ENCODE measurements at regions not wholly inside any gene's neighbourhood (a gene's known extent, or its start where the extent isn't known, plus 50 kb on each side); places are given as distances from the start of the nearest gene placed in this dataset.

- Histone ChIP-seq H3K36me3 (ENCODE audit: control insufficient read depth, insufficient read depth, low read length) (no peaks in the 10 kb centered on the region), H3K27ac (ENCODE audit: low read length) (no peak overlapping the region), H3K4me1 (ENCODE audit: control insufficient read depth, insufficient read depth, low read length) (no peaks in the 10 kb centered on the region), H3K9me3 (replicated peaks; ENCODE audit: control insufficient read depth, low read depth, low read length) (peaks cover 9% of the 10 kb centered on the region), H3K27me3 (ENCODE audit: control insufficient read depth, insufficient read depth, low read length) (no peaks in the 10 kb centered on the region), H3K4me3 (ENCODE audit: low read length) (no peak overlapping the region)
- WGBS (ENCODE audit: insufficient coverage) = 83% methylated on average over 1 of the region's 6 CpGs
- no peak for DNase-seq
These were observed 76.2 kb downstream of the KLF6 start for GRCh38 chr10:3708852-3709251.

- Histone ChIP-seq H3K27ac (ENCODE audit: low read length) (no peak overlapping the region), H3K9me3 (replicated peaks; ENCODE audit: control insufficient read depth, low read depth, low read length) (no peaks in the 10 kb centered on the region), H3K27me3 (ENCODE audit: control insufficient read depth, insufficient read depth, low read length) (no peaks in the 10 kb centered on the region), H3K36me3 (ENCODE audit: control insufficient read depth, insufficient read depth, low read length) (no peaks in the 10 kb centered on the region), H3K4me3 (ENCODE audit: low read length) (no peak overlapping the region), H3K4me1 (ENCODE audit: control insufficient read depth, insufficient read depth, low read length) (no peaks in the 10 kb centered on the region)
- DNase-seq = no peak
- 67% methylated on average over 8 of the region's 10 CpGs for WGBS (ENCODE audit: insufficient coverage)
These were observed 80.3 kb downstream of the KLF6 start for GRCh38 chr10:3704565-3705325.

- H3K4me3 ChIP-seq (ENCODE audit: low read length) = no peak overlapping the region
- H3K4me1 ChIP-seq (ENCODE audit: control insufficient read depth, insufficient read depth, low read length) = no peaks in the 10 kb centered on the region
- H3K9me3 ChIP-seq (replicated peaks; ENCODE audit: control insufficient read depth, low read depth, low read length) = no peaks in the 10 kb centered on the region
- no CpG with 5 or more reads among the region's 1 CpG for WGBS (ENCODE audit: insufficient coverage)
- no peak for DNase-seq
- no peaks in the 10 kb centered on the region for H3K27me3 ChIP-seq (ENCODE audit: control insufficient read depth, insufficient read depth, low read length)
- H3K36me3 ChIP-seq (ENCODE audit: control insufficient read depth, insufficient read depth, low read length) = no peaks in the 10 kb centered on the region
- no peak overlapping the region for H3K27ac ChIP-seq (ENCODE audit: low read length)
These were observed 82.4 kb downstream of the KLF6 start for GRCh38 chr10:3702569-3702968.

- 88% methylated on average over 7 of the region's 11 CpGs for WGBS (ENCODE audit: insufficient coverage)
- H3K4me3 ChIP-seq (ENCODE audit: low read length) = no peak overlapping the region
These were observed 82.9 kb downstream of the KLF6 start for GRCh38 chr10:3702056-3702546.

GRCh38 chr10:3701491-3701890, 83.5 kb downstream of the KLF6 start:
- no peaks in the 10 kb centered on the region for H3K36me3 ChIP-seq (ENCODE audit: control insufficient read depth, insufficient read depth, low read length)
- no peaks in the 10 kb centered on the region for H3K9me3 ChIP-seq (replicated peaks; ENCODE audit: control insufficient read depth, low read depth, low read length)
- no peaks in the 10 kb centered on the region for H3K4me1 ChIP-seq (ENCODE audit: control insufficient read depth, insufficient read depth, low read length)
- no peak for DNase-seq
- H3K27ac ChIP-seq (ENCODE audit: low read length) = no peak overlapping the region
- no CpG with 5 or more reads among the region's 1 CpG for WGBS (ENCODE audit: insufficient coverage)
- no peaks in the 10 kb centered on the region for H3K27me3 ChIP-seq (ENCODE audit: control insufficient read depth, insufficient read depth, low read length)
- H3K4me3 ChIP-seq (ENCODE audit: low read length) = no peak overlapping the region

More at GRCh38 chr10:3702056-3702546, 82.9 kb downstream of the KLF6 start:
- Histone ChIP-seq H3K4me1 (ENCODE audit: control insufficient read depth, insufficient read depth, low read length) (no peaks in the 10 kb centered on the region), H3K27ac (ENCODE audit: low read length) (no peak overlapping the region), H3K27me3 (ENCODE audit: control insufficient read depth, insufficient read depth, low read length) (no peaks in the 10 kb centered on the region), H3K36me3 (ENCODE audit: control insufficient read depth, insufficient read depth, low read length) (no peaks in the 10 kb centered on the region), H3K9me3 (replicated peaks; ENCODE audit: control insufficient read depth, low read depth, low read length) (no peaks in the 10 kb centered on the region)
- DNase-seq = no peak

- no peak overlapping the region for H3K27ac ChIP-seq (ENCODE audit: low read length)
- no peaks in the 10 kb centered on the region for H3K36me3 ChIP-seq (ENCODE audit: control insufficient read depth, insufficient read depth, low read length)
- no peak overlapping the region for H3K4me3 ChIP-seq (ENCODE audit: low read length)
- H3K4me1 ChIP-seq (ENCODE audit: control insufficient read depth, insufficient read depth, low read length) = no peaks in the 10 kb centered on the region
- H3K27me3 ChIP-seq (ENCODE audit: control insufficient read depth, insufficient read depth, low read length) = no peaks in the 10 kb centered on the region
- H3K9me3 ChIP-seq (replicated peaks; ENCODE audit: control insufficient read depth, low read depth, low read length) = no peaks in the 10 kb centered on the region
- DNase-seq = no peak
- WGBS (ENCODE audit: insufficient coverage) = no CpG with 5 or more reads among the region's 3 CpGs
These were observed 84.4 kb downstream of the KLF6 start for GRCh38 chr10:3700531-3701076.

- H3K4me3 ChIP-seq (ENCODE audit: low read length) = no peak overlapping the region
- H3K4me1 ChIP-seq (ENCODE audit: control insufficient read depth, insufficient read depth, low read length) = no peaks in the 10 kb centered on the region
- no peaks in the 10 kb centered on the region for H3K36me3 ChIP-seq (ENCODE audit: control insufficient read depth, insufficient read depth, low read length)
- DNase-seq = no peak
- 80% methylated on average over 1 of the region's 5 CpGs for WGBS (ENCODE audit: insufficient coverage)
- no peak overlapping the region for H3K27ac ChIP-seq (ENCODE audit: low read length)
- no peaks in the 10 kb centered on the region for H3K27me3 ChIP-seq (ENCODE audit: control insufficient read depth, insufficient read depth, low read length)
- no peaks in the 10 kb centered on the region for H3K9me3 ChIP-seq (replicated peaks; ENCODE audit: control insufficient read depth, low read depth, low read length)
These were observed 85.1 kb downstream of the KLF6 start for GRCh38 chr10:3699916-3700315.

- H3K36me3 ChIP-seq (ENCODE audit: control insufficient read depth, insufficient read depth, low read length) = no peaks in the 10 kb centered on the region
- DNase-seq = no peak
- H3K27ac ChIP-seq (ENCODE audit: low read length) = no peak overlapping the region
- H3K4me3 ChIP-seq (ENCODE audit: low read length) = no peak overlapping the region
- no peaks in the 10 kb centered on the region for H3K4me1 ChIP-seq (ENCODE audit: control insufficient read depth, insufficient read depth, low read length)
- H3K9me3 ChIP-seq (replicated peaks; ENCODE audit: control insufficient read depth, low read depth, low read length) = no peaks in the 10 kb centered on the region
- WGBS (ENCODE audit: insufficient coverage) = no CpG with 5 or more reads among the region's 1 CpG
- no peaks in the 10 kb centered on the region for H3K27me3 ChIP-seq (ENCODE audit: control insufficient read depth, insufficient read depth, low read length)
These were observed 86.7 kb downstream of the KLF6 start for GRCh38 chr10:3698312-3698711.

GRCh38 chr10:3693698-3694080, 91.3 kb downstream of the KLF6 start:
- H3K4me1 ChIP-seq (ENCODE audit: control insufficient read depth, insufficient read depth, low read length) = peaks cover 3% of the 10 kb centered on the region
- H3K36me3 ChIP-seq (ENCODE audit: control insufficient read depth, insufficient read depth, low read length) = no peaks in the 10 kb centered on the region
- H3K27me3 ChIP-seq (ENCODE audit: control insufficient read depth, insufficient read depth, low read length) = no peaks in the 10 kb centered on the region
- H3K4me3 ChIP-seq (ENCODE audit: low read length) = no peak overlapping the region
- no peaks in the 10 kb centered on the region for H3K9me3 ChIP-seq (replicated peaks; ENCODE audit: control insufficient read depth, low read depth, low read length)
- DNase-seq = no peak
- H3K27ac ChIP-seq (ENCODE audit: low read length) = no peak overlapping the region
- no CpG with 5 or more reads among the region's 1 CpG for WGBS (ENCODE audit: insufficient coverage)

GRCh38 chr10:3693022-3693697, 91.8 kb downstream of the KLF6 start:
- 86% methylated on average over 1 of the region's 11 CpGs for WGBS (ENCODE audit: insufficient coverage)
- Histone ChIP-seq H3K4me3 (ENCODE audit: low read length) (no peak overlapping the region), H3K36me3 (ENCODE audit: control insufficient read depth, insufficient read depth, low read length) (no peaks in the 10 kb centered on the region), H3K9me3 (replicated peaks; ENCODE audit: control insufficient read depth, low read depth, low read length) (no peaks in the 10 kb centered on the region), H3K4me1 (ENCODE audit: control insufficient read depth, insufficient read depth, low read length) (peaks cover 3% of the 10 kb centered on the region), H3K27ac (ENCODE audit: low read length) (no peak overlapping the region), H3K27me3 (ENCODE audit: control insufficient read depth, insufficient read depth, low read length) (no peaks in the 10 kb centered on the region)
- DNase-seq = no peak
